MM.1S (cell line): ENCODE measurements at regions not wholly inside any gene's neighbourhood (a gene's known extent, or its start where the extent isn't known, plus 50 kb on each side); places are given as distances from the start of the nearest gene placed in this dataset.

Experiments used
- EZH2 ChIP-seq: fragments of 300-600 bp; sonication (generic); optimal IDR thresholded peaks from 2 replicates; pipeline ENCODE3; 2017; ENCODE audit warnings: low read depth, mild to moderate bottlenecking, antibody characterized with exemption, low read length, mixed read lengths
- TF ChIP-seq, protein P1 (sequence below): fragments of 300-600 bp; sonication (generic); IDR thresholded peaks from 2 replicates; pipeline ENCODE4 v1.5.1; 2016; ENCODE audit warnings: antibody characterized with exemption, low read length, mixed read lengths

DNA sequence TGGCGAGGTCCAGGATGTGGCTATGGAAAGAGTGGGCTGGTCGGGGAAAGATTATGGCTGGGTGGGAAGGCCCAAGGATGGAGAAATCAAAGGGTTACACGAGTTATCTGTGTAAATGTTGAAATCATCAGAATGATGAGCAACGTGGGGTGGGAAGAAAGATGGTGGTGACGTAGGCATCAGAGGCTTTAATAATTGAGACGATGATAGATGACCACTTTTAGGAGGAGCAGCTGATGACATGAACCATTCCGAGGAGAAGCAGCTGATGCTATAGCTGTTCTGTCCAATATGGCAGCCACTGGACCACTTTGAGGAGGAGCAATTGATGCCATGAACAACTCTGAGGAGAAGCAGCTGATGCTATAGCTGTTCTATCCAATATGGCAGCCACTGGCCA lies 141.2 kb downstream of the USP31 start:
- TF ChIP-seq, protein P1, sequence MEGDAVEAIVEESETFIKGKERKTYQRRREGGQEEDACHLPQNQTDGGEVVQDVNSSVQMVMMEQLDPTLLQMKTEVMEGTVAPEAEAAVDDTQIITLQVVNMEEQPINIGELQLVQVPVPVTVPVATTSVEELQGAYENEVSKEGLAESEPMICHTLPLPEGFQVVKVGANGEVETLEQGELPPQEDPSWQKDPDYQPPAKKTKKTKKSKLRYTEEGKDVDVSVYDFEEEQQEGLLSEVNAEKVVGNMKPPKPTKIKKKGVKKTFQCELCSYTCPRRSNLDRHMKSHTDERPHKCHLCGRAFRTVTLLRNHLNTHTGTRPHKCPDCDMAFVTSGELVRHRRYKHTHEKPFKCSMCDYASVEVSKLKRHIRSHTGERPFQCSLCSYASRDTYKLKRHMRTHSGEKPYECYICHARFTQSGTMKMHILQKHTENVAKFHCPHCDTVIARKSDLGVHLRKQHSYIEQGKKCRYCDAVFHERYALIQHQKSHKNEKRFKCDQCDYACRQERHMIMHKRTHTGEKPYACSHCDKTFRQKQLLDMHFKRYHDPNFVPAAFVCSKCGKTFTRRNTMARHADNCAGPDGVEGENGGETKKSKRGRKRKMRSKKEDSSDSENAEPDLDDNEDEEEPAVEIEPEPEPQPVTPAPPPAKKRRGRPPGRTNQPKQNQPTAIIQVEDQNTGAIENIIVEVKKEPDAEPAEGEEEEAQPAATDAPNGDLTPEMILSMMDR, result no peak
- no peak for TF ChIP-seq EZH2
